Endodermal cell (in vitro differentiated cells): ENCODE measurements at regions not wholly inside any gene's neighbourhood (a gene's known extent, or its start where the extent isn't known, plus 50 kb on each side); places are given as distances from the start of the nearest gene placed in this dataset.

ENCODE experiments used
- DNase-seq: peaks from one replicate; pipeline ENCODE4 v3.0.0-alpha.2; 2017
- H3K27ac ChIP-seq: 2 replicates; pipeline ENCODE4 v1.5.1; 2013; ENCODE audit warnings: mild to moderate bottlenecking, low read depth, low read length, moderate library complexity
- H3K27me3 ChIP-seq: 2 replicates; pipeline ENCODE4 v1.6.1; 2013; ENCODE audit warnings: mild to moderate bottlenecking, low read length, moderate library complexity; ENCODE audit not compliant: insufficient read depth, control insufficient read depth, poor library complexity, severe bottlenecking
- H3K36me3 ChIP-seq: 2 replicates; pipeline ENCODE4 v1.7.0; 2013; ENCODE audit warnings: mild to moderate bottlenecking, low read length, moderate library complexity; ENCODE audit not compliant: control insufficient read depth, insufficient read depth
- H3K4me1 ChIP-seq: one replicate; pipeline ENCODE4 v1.7.0; 2013; ENCODE audit warnings: low read length; ENCODE audit not compliant: control insufficient read depth, insufficient read depth
- H3K4me3 ChIP-seq: 2 replicates; pipeline ENCODE4 v1.5.1; 2013; ENCODE audit warnings: mild to moderate bottlenecking, low read length, moderate library complexity
- H3K9ac ChIP-seq: 2 replicates; pipeline ENCODE4 v1.6.1; 2013; ENCODE audit warnings: mild to moderate bottlenecking, low read length, moderate library complexity; ENCODE audit not compliant: poor library complexity, severe bottlenecking; ENCODE audit errors: extremely low read depth
- H3K9me3 ChIP-seq: 2 replicates; pipeline ENCODE4 v1.6.1; 2013; ENCODE audit warnings: mild to moderate bottlenecking, low read length, moderate library complexity; ENCODE audit not compliant: control insufficient read depth
- H3K27ac Mint-ChIP-seq: 2 replicates; pipeline ENCODE4 v1.8.0; 2020; ENCODE audit warnings: mixed read lengths
- H3K27me3 Mint-ChIP-seq: 2 replicates; pipeline ENCODE4 v1.8.0; 2021; ENCODE audit warnings: mild to moderate bottlenecking, mixed read lengths; ENCODE audit not compliant: insufficient read depth
- H3K36me3 Mint-ChIP-seq: 2 replicates; pipeline ENCODE4 v1.8.0; 2020; ENCODE audit warnings: low read depth, mixed read lengths
- H3K4me1 Mint-ChIP-seq: 2 replicates; pipeline ENCODE4 v1.8.0; 2020; ENCODE audit warnings: mixed read lengths
- H3K4me3 Mint-ChIP-seq: 2 replicates; pipeline ENCODE4 v1.8.0; 2020; ENCODE audit warnings: mild to moderate bottlenecking, moderate library complexity, mixed read lengths
- H3K9me3 Mint-ChIP-seq: 2 replicates; pipeline ENCODE4 v1.8.0; 2020; ENCODE audit warnings: mild to moderate bottlenecking, mixed read lengths
- CTCF ChIP-seq: fragments of 200-600 bp; sonication (generic); conservative IDR thresholded peaks from 2 replicates; pipeline ENCODE4 v1.5.0; 2021; ENCODE audit warnings: antibody characterized with exemption, mild to moderate bottlenecking
- WGBS, 2 experiments: methylation state at CpG; one replicate each; pipeline versions ENCODE4 v1.1.5 to v1.1.7; 2013; ENCODE audit warnings: missing lambda C conversion rate in 2 of 2, mixed read lengths in 1 of 2; ENCODE audit not compliant: insufficient coverage in 1 of 2, insufficient read length in 1 of 2; 5-methylcytosine and 5-hydroxymethylcytosine counted together

DNA sequence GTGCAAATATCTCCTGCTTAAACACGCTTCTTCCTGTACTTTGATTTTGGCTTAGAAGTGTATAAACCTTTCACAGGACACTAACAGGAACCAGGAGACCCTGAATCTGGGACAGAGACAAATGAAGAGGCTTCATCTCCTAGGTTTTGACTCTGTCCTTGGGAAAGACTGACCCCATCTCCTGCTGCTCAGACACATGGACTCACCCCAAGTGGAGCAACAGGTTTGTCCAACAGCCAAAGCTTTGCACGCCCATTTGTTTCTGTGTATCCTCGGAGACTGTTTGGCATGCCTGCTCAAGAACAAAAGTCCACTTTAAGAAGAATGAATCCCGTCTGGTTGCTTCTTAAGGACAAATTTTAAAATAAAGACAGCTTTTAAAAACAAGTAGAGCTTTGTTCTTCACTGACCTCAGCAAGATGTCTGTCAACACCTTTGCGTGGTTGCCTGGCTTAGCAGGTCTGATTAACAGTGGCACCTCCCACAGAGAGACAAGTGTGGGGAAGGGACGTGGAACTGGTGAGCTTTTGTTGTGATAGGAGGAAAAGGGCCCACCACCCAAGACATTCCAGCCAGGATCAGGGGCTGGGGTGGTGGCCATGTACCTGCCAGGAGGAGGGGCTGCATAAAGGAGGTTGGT lies 202.6 kb downstream of the SOD2 start:
- no peaks in the 10 kb centered on the region for H3K4me1 ChIP-seq
- H3K4me3 Mint-ChIP-seq: no peak overlapping the region
- no peaks in the 10 kb centered on the region for H3K4me1 Mint-ChIP-seq
- no peaks in the 10 kb centered on the region for H3K36me3 ChIP-seq
- H3K27me3 Mint-ChIP-seq: peaks cover 4% of the 10 kb centered on the region
- H3K27ac ChIP-seq: no peak overlapping the region
- H3K9me3 Mint-ChIP-seq: peaks cover 12% of the 10 kb centered on the region
- H3K4me3 ChIP-seq: no peak overlapping the region
- no peak overlapping the region for H3K27ac Mint-ChIP-seq
- no peak for TF ChIP-seq CTCF
- H3K36me3 Mint-ChIP-seq: no peaks in the 10 kb centered on the region
- H3K9me3 ChIP-seq: peaks cover 34% of the 10 kb centered on the region
- no peak for DNase-seq
- WGBS, 2 experiments: 76 to 97% methylated on average over 3 to 6 of the region's 6 CpGs
- H3K27me3 ChIP-seq: no peaks in the 10 kb centered on the region
- no peak overlapping the region for H3K9ac ChIP-seq

- Mint-ChIP-seq H3K27me3 (no peaks in the 10 kb centered on the region), H3K36me3 (no peaks in the 10 kb centered on the region), H3K4me1 (no peaks in the 10 kb centered on the region), H3K4me3 (no peak overlapping the region), H3K27ac (no peak overlapping the region), H3K9me3 (peaks cover 11% of the 10 kb centered on the region)
- Histone ChIP-seq H3K36me3 (no peaks in the 10 kb centered on the region), H3K9me3 (peaks cover 33% of the 10 kb centered on the region), H3K27ac (no peak overlapping the region), H3K4me3 (no peak overlapping the region), H3K4me1 (no peaks in the 10 kb centered on the region), H3K9ac (no peak overlapping the region), H3K27me3 (no peaks in the 10 kb centered on the region)
- no peak for DNase-seq
- TF ChIP-seq CTCF: no peak
- 75 to 83% methylated on average over 1 of the region's 2 CpGs for WGBS, 2 experiments
Measured at GRCh38 chr6:159487636-159488035, 205.4 kb downstream of the SOD2 start.

DNA sequence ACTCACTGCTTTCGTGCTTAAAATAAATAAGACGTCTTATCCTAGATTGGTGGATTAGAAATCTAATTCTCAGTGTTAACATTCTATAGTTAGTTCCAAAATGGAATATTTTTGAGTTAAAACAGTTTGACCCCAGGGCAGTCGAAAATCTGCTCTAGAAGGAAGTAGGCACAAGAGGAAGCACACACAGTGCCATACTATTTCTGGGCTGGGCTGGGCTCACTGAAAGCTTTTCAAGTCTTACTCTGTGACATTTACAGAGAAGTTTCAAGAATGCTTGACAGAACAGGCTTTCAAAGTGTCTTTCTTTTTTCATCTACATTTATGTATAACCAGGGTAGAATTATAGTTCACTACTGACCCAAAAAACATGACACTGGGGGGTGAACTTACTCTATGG lies 209.8 kb downstream of the SOD2 start:
- H3K4me3 Mint-ChIP-seq: no peak overlapping the region
- no peaks in the 10 kb centered on the region for H3K4me1 Mint-ChIP-seq
- no peak for DNase-seq
- WGBS, 2 experiments: 60 to 88% methylated on average over 3 of the region's 3 CpGs
- H3K36me3 Mint-ChIP-seq: no peaks in the 10 kb centered on the region
- H3K27me3 ChIP-seq: no peaks in the 10 kb centered on the region
- H3K36me3 ChIP-seq: no peaks in the 10 kb centered on the region
- H3K27ac Mint-ChIP-seq: no peak overlapping the region
- no peak for TF ChIP-seq CTCF
- H3K9me3 ChIP-seq: peaks cover 18% of the 10 kb centered on the region
- H3K9me3 Mint-ChIP-seq: peaks cover 2% of the 10 kb centered on the region
- H3K4me3 ChIP-seq: no peak overlapping the region
- H3K27me3 Mint-ChIP-seq: no peaks in the 10 kb centered on the region
- no peak overlapping the region for H3K9ac ChIP-seq
- no peak overlapping the region for H3K27ac ChIP-seq
- no peaks in the 10 kb centered on the region for H3K4me1 ChIP-seq
